NOMO-1 (cell line): ENCODE measurements at regions not wholly inside any gene's neighbourhood (a gene's known extent, or its start where the extent isn't known, plus 50 kb on each side); places are given as distances from the start of the nearest gene placed in this dataset.

Source experiments
- DNase-seq, 2 experiments: peaks; one replicate each; lab custom pipeline; 2025; ENCODE audit not compliant: unreplicated experiment in 2 of 2; lab: John Stamatoyannopoulos, UW

GRCh38 chr1:208510192-208510952 is 266.2 kb upstream of the PLXNA2 start:
- no peak for DNase-seq

- no peak for DNase-seq
Observed at GRCh38 chr1:208511242-208511860, 267.2 kb upstream of the PLXNA2 start.

GRCh38 chr1:208513799-208514198 is 269.6 kb upstream of the PLXNA2 start:
- DNase-seq = no peak

DNA sequence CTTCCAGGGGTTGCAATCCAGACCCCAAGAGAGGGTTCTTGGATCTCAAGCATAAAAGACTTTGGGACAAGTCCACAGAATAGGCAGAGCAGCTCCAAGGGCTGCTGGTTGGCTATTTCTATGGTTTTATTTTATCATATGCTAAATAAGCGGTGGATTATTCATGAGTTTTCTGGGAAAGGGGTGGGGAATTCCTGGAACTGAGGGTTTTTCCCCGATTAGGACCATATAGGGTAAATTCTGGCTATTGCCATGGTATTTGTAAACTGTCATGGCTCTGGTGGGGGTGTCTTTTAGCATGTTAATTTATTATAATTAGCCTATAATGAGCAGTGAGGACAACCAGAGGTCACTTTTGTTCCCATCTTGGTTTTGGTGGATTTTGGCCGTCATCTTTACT is 270.9 kb upstream of the PLXNA2 start:
- no peak for DNase-seq

DNA sequence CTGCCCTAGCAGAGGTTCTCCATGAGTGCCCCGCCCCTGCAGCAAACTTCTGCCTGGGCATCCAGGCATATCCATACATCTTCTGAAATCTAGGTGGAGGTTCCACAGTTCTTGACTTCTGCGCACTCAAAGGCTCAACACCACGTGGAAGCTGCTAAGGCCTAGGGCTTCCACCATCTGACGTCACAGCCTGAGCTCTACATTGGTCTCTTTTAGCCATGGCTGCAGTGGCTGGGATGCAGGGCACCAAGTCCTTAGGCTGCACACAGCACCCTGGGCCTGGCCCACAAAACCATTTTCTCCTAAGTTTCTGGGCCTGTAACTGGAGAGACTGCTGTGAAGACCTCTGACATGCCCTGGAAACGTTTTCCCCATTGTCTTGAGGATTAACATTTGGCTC is 272.6 kb upstream of the PLXNA2 start:
- DNase-seq = no peak

DNA sequence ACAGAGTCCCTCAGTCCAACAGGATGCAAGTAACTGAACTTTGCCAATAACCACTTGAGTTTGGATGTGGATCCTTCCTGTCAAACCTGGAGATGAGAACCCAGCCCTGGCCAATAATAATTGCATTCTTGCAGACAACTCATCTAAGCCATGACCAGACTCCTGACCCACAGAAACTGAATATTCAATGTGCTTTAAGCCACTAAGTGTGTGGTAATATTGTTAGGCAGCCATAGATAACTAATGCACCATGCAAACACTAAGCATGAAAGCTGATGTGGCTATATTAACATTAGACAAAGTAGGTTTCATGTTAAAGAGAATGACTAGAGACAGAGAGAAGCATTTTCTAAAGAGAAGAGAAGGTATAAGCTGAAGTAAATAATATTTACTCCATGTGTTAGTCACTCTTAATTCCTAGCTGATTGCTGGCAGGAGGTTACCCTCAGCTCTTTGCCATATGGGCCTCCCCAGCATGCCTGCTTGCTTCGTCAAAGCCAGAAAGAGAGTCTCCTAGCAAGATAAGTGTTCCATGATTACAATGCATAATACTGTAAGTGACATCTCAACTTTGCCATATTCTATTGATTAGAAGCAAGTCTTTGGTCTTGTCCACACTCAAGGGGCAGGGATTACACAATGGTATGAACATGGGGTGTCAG is 276.4 kb upstream of the PLXNA2 start:
- DNase-seq = no peak

GRCh38 chr1:208521534-208521933 is 277.4 kb upstream of the PLXNA2 start:
- DNase-seq = no peak

GRCh38 chr1:208523007-208523406 is 278.8 kb upstream of the PLXNA2 start:
- DNase-seq = no peak

DNA sequence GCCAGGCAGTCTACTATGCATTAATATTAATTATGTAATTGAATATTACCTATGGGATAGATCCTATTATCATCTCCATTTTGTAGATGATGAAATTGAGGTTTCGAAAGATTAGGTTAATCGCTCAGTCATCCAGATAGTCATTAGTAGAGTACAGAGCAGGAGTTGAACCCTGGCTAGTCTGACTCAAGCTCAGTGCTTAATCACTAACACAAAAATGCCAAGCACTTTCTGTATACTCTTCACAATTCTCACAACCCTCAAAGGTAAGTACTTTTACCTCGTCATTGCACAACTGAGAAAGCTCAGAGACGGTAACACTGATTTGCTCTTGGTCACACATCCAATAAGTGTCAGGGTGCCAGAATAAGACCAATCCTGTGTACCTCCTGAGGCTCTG is 280.2 kb upstream of the PLXNA2 start:
- DNase-seq = no peak

DNA sequence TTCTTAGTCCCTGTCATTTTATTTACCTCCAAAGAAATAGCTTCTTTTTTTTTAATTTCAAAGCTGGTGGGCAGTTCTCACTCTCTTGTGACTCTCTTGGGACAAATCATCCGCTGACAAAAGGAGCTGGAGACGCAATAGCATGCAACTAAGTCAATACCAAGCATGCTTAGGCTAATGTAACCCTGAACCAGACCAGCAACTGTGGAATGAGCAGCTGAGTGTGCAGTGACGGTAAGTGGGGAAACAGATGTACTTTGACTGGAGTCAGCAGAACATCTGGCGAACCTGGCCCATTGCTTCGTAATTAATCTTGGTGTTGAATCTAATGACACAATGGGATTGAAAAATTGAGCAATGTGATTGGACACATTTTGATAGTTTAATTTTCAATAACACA is 280.7 kb upstream of the PLXNA2 start:
- DNase-seq = no peak

DNA sequence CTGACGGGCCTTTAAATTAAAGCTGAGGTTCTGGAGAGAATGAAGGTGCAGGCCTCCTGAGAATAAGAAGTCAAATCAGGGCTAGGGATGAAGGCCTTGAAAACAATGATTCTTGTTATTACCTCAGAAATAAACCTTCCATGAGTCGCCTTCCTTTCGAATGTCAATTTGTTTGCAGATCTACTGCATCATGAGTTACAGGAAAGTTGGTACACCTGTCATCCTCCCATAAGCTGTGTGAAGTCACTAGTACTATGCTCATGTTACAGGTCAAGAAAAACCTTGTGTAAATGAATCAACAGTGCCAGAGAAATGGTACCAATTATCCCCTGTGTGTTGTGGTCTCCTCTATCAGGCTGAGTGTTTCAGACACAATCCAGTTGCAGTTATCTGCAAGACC is 281.2 kb upstream of the PLXNA2 start:
- no peak for DNase-seq

- DNase-seq = no peak
Observed at GRCh38 chr1:208526613-208527125, 282.5 kb upstream of the PLXNA2 start.

DNA sequence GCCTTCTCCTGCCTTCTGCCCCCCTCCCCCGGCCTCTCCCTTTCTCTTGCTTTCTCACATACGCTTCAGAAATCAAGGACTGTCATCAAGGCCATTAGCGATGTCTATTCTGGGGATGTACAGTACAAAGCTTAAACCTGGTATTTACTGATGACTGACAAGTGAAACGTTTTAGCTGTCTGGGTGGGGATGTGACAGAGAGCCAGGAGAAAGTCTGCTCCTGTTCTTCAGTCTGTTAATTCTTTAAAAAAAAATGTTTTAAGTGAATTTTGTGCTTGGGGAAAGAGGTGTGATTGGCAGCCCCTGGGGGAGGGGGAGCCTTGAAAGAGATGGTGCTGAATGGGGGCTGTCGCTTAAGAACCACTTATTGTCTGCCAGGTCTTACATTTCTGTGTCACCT is 283.0 kb upstream of the PLXNA2 start:
- DNase-seq = no peak

GRCh38 chr1:208528578-208529240 is 284.5 kb upstream of the PLXNA2 start:
- no peak for DNase-seq

GRCh38 chr1:208531003-208531750 is 287.0 kb upstream of the PLXNA2 start:
- no peak for DNase-seq

DNA sequence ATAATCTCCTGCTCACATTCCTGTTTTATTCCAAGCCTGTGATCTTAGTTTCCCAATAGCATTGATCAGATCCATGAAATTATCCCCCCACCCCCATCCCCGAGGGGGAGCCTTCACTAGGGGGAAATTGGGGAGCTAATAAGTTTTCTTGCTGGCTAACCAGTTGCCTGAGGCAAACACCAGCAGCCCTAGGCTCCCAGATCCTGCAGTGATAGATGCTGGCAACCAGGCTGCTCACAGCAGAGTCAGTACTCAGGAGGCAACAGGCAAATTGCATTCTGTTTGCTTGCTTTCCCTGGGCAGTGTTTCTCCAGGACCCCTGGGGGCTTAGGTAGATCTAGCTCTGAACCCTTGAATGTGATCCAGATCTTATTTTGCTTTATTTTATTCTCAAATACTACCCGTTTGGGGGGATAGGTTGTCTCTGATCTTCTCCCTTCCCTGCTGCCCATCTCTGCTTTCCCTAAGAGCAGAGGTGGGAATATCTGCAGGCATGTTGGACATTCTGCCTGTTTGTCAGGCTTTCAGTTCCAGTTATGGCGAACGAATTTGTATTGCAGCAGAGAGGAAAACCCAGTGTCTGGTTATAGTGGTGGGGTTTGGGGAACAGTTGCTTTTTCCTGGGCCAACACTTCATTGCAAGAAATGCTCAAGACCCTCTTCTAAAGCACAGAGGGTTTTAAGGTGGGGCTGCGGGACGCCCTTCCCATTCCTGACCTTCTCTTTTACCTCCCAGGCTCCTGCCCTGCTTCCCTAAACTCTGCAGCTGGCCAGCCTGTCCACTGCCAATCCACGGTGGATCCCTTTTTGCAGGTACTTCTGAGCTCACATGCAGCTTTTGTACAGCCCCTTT is 289.8 kb upstream of the PLXNA2 start:
- no peak for DNase-seq

DNA sequence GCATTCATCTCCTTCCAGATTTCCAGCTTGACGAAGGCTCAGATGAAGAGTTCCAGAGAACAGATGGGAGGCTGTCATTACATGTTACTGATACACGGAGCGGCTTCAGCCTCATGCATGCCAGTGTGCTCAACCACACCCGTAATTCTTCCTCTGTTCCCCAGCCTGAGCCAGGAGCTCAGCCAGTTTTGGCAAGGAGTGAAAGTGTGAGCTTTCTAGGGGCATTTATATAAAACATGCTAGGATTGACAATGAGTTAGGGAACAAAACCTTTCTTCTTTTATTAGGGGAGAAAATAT is 290.4 kb upstream of the PLXNA2 start:
- DNase-seq = no peak

DNA sequence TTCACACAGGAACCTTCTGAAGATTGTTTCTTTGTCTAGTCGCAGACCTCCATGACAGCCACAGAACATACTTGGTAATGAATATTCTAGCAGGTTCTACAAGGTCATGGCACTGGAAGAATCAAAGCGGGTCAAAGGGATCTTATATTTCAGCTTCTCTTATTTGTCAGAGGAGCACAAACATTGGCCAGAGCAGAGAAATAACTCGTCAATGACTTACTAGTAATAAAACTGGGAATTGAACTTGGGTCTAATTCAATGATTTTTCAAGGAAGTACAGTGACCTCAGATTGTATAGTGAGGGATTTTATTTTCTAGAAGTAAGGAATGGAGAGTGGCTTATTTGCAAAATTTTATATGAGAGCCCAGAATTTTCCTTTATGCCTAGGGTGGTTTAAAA is 290.8 kb upstream of the PLXNA2 start:
- no peak for DNase-seq

DNA sequence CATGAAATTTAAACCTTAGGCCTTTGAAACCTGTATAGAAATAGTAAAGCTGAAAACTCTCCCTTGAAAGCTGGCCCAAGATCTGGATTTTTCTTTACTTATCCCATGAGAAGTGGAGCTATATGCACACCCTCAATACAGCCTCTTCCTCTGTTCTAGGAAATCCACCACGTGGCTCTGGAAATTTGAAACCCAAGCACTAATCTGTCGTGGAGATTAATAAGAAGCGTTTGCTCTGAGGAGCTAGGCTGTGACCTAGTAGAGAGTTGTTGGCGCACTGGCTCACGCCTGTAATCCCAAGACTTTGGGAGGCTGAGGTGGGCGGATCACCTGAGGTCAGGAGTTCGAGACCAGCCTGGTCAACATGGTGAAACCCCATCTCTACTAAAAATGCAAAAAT is 291.3 kb upstream of the PLXNA2 start:
- no peak for DNase-seq

DNA sequence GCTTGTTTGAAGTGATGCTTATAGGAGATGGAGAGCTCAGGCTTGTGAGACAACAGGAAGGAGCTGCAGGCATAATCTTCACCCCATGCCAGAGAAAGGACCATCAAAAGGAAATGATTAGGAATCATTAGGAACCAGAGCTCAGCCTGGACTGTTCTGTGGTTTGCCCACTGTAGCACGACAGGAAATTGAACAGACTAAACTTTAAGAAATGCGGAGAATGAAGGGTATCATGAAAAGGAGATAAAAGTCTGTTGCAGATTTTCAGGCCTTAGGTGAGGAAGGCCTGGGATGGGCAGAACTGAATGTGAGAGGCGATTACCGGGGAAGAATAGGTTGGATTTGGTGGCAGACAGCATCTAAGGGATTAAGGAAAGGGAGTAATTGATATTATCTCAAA is 292.0 kb upstream of the PLXNA2 start:
- no peak for DNase-seq
